Neural cell (in vitro differentiated cells): ENCODE measurements at regions not wholly inside any gene's neighbourhood (a gene's known extent, or its start where the extent isn't known, plus 50 kb on each side); places are given as distances from the start of the nearest gene placed in this dataset.

Experiments used
- H2AFZ ChIP-seq: fragments of 200-600, 300-800 bp; sonication (generic), shearing (Covaris generic); 2 replicates; pipeline ENCODE4 v1.6.0; 2014; ENCODE audit warnings: low read depth, mild to moderate bottlenecking, antibody characterized with exemption, low read length, moderate library complexity
- H3F3A ChIP-seq: fragments of 200-600 bp; shearing (Covaris generic); 2 replicates; pipeline ENCODE4 v1.6.1; 2016; ENCODE audit warnings: mild to moderate bottlenecking, moderate library complexity, mixed read lengths, antibody characterized with exemption, low read length; ENCODE audit not compliant: insufficient read depth, poor library complexity, severe bottlenecking
- H3K27ac ChIP-seq: fragments of 200-600, 300-800 bp; sonication (generic), shearing (Covaris generic); 2 replicates; pipeline ENCODE4 v1.5.1; 2014; ENCODE audit warnings: mild to moderate bottlenecking, low read length, moderate library complexity
- H3K27me3 ChIP-seq: fragments of 300-800, 200-600 bp; sonication (generic), shearing (Covaris generic); 2 replicates; pipeline ENCODE4 v1.6.0; 2014; ENCODE audit warnings: mild to moderate bottlenecking, low read depth, low read length, moderate library complexity; ENCODE audit not compliant: insufficient read depth
- H3K36me3 ChIP-seq: fragments of 300-800, 200-600 bp; sonication (generic), shearing (Covaris generic); 2 replicates; pipeline ENCODE4 v1.5.1; 2014; ENCODE audit warnings: mild to moderate bottlenecking, antibody characterized with exemption, low read length, moderate library complexity; ENCODE audit not compliant: insufficient read depth
- H3K4me2 ChIP-seq: fragments of 300-800, 200-600 bp; sonication (generic), shearing (Covaris generic); 2 replicates; pipeline ENCODE4 v1.6.0; 2014; ENCODE audit warnings: mild to moderate bottlenecking, low read length
- H3K4me3 ChIP-seq: fragments of 300-800, 200-600 bp; sonication (generic), shearing (Covaris generic); 2 replicates; pipeline ENCODE4 v1.5.1; 2014; ENCODE audit warnings: mild to moderate bottlenecking, low read length, moderate library complexity
- H3K79me2 ChIP-seq: fragments of 200-600 bp; shearing (Covaris generic); replicated peaks from 2 replicates; pipeline ENCODE4 v1.6.0; 2014; ENCODE audit warnings: mild to moderate bottlenecking, low read length, moderate library complexity; ENCODE audit not compliant: insufficient read depth
- H3K9ac ChIP-seq: fragments of 300-800, 200-600 bp; sonication (generic), shearing (Covaris generic); 2 replicates; pipeline ENCODE4 v1.6.1; 2016; ENCODE audit warnings: mild to moderate bottlenecking, low read length, mixed read lengths
- H3K9me2 ChIP-seq: fragments of 200-600 bp; shearing (Covaris generic); 2 replicates; pipeline ENCODE4 v1.6.1; 2016; ENCODE audit warnings: mild to moderate bottlenecking, low read length, mixed read lengths; ENCODE audit not compliant: insufficient read depth
- H3K9me3 ChIP-seq: fragments of 200-600, 300-800 bp; sonication (generic), shearing (Covaris generic); 2 replicates; pipeline ENCODE4 v1.6.1; 2016; ENCODE audit warnings: mild to moderate bottlenecking, mixed run types, low read length, moderate library complexity, mixed read lengths
- H4K20me1 ChIP-seq: fragments of 200-600 bp; shearing (Covaris generic); 2 replicates; pipeline ENCODE4 v1.6.1; 2016; ENCODE audit warnings: mild to moderate bottlenecking, mixed run types; ENCODE audit not compliant: insufficient read depth
- EP300 ChIP-seq: fragments of 450-650 bp; conservative IDR thresholded peaks from 2 replicates; pipeline ENCODE4 v1.6.1; 2014; ENCODE audit warnings: antibody characterized with exemption, mild to moderate bottlenecking, moderate library complexity; ENCODE audit not compliant: poor library complexity, severe bottlenecking
- EZH2 ChIP-seq: fragments of 200-600, 300-800 bp; shearing (Covaris generic), sonication (generic); IDR thresholded peaks from 2 replicates; pipeline ENCODE4 v1.6.1; 2014; ENCODE audit warnings: antibody characterized with exemption, low read length, borderline replicate concordance, mild to moderate bottlenecking; ENCODE audit not compliant: insufficient read depth, poor library complexity, severe bottlenecking
- MXI1 ChIP-seq: fragments of 450-650 bp; conservative IDR thresholded peaks from 2 replicates; pipeline ENCODE4 v1.6.1; 2014; ENCODE audit warnings: antibody characterized with exemption, mild to moderate bottlenecking; ENCODE audit not compliant: poor library complexity, severe bottlenecking
- POLR2AphosphoS5 ChIP-seq: IDR thresholded peaks from 2 replicates; pipeline ENCODE4 v1.6.1; 2012
- RAD21 ChIP-seq: fragments of 450-650 bp; conservative IDR thresholded peaks from 2 replicates; pipeline ENCODE4 v1.6.1; 2014; ENCODE audit warnings: antibody characterized with exemption, mild to moderate bottlenecking, moderate library complexity
- SMC3 ChIP-seq: fragments of 450-650 bp; conservative IDR thresholded peaks from 2 replicates; pipeline ENCODE4 v1.6.1; 2014; ENCODE audit warnings: antibody characterized with exemption, mild to moderate bottlenecking, moderate library complexity; ENCODE audit not compliant: poor library complexity
- TAF1 ChIP-seq: IDR thresholded peaks from 2 replicates; pipeline ENCODE4 v1.6.1; 2012; ENCODE audit warnings: low read depth
- TF ChIP-seq, protein P1 (sequence below): IDR thresholded peaks from 2 replicates; pipeline ENCODE4 v1.6.1; 2012; ENCODE audit warnings: borderline replicate concordance
- TF ChIP-seq, protein P2 (sequence below): fragments of 450-650 bp; IDR thresholded peaks from 2 replicates; pipeline ENCODE4 v1.5.1; 2014; ENCODE audit warnings: antibody characterized with exemption, mild to moderate bottlenecking, moderate library complexity; ENCODE audit not compliant: poor library complexity, severe bottlenecking

DNA sequence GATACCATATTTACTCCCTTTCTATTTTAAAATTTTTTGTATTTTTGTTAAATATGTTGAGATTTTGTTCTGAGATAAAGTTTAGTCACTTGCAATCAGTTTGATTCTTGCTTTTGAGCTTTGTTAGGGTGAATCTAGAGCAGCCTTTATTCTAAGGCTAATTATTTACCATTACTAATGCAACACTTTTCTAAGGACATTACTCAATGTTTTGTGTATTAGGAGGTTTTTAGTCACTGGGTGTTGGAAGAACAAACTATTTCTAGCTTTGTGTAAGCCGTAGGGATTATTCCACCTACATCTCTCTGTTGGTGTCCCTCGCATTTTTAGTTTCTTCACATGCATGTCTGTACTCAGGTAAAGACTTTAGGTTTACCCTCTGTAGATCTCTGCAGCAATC lies 379.5 kb upstream of the CD180 start:
- TF ChIP-seq EZH2, result no peak
- TF ChIP-seq SMC3, result no peak
- no peak for TF ChIP-seq EP300
- TF ChIP-seq MXI1, result no peak
- no peak for TF ChIP-seq RAD21
- TF ChIP-seq, protein P1, sequence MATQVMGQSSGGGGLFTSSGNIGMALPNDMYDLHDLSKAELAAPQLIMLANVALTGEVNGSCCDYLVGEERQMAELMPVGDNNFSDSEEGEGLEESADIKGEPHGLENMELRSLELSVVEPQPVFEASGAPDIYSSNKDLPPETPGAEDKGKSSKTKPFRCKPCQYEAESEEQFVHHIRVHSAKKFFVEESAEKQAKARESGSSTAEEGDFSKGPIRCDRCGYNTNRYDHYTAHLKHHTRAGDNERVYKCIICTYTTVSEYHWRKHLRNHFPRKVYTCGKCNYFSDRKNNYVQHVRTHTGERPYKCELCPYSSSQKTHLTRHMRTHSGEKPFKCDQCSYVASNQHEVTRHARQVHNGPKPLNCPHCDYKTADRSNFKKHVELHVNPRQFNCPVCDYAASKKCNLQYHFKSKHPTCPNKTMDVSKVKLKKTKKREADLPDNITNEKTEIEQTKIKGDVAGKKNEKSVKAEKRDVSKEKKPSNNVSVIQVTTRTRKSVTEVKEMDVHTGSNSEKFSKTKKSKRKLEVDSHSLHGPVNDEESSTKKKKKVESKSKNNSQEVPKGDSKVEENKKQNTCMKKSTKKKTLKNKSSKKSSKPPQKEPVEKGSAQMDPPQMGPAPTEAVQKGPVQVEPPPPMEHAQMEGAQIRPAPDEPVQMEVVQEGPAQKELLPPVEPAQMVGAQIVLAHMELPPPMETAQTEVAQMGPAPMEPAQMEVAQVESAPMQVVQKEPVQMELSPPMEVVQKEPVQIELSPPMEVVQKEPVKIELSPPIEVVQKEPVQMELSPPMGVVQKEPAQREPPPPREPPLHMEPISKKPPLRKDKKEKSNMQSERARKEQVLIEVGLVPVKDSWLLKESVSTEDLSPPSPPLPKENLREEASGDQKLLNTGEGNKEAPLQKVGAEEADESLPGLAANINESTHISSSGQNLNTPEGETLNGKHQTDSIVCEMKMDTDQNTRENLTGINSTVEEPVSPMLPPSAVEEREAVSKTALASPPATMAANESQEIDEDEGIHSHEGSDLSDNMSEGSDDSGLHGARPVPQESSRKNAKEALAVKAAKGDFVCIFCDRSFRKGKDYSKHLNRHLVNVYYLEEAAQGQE, result no peak
- TF ChIP-seq, protein P2, sequence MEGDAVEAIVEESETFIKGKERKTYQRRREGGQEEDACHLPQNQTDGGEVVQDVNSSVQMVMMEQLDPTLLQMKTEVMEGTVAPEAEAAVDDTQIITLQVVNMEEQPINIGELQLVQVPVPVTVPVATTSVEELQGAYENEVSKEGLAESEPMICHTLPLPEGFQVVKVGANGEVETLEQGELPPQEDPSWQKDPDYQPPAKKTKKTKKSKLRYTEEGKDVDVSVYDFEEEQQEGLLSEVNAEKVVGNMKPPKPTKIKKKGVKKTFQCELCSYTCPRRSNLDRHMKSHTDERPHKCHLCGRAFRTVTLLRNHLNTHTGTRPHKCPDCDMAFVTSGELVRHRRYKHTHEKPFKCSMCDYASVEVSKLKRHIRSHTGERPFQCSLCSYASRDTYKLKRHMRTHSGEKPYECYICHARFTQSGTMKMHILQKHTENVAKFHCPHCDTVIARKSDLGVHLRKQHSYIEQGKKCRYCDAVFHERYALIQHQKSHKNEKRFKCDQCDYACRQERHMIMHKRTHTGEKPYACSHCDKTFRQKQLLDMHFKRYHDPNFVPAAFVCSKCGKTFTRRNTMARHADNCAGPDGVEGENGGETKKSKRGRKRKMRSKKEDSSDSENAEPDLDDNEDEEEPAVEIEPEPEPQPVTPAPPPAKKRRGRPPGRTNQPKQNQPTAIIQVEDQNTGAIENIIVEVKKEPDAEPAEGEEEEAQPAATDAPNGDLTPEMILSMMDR, result no peak
- no peak for TF ChIP-seq POLR2AphosphoS5
- no peak for TF ChIP-seq TAF1
- H3K36me3 ChIP-seq, result no peaks in the 10 kb centered on the region
- no peak overlapping the region for H3K4me3 ChIP-seq
- H3K4me2 ChIP-seq, result no peak overlapping the region
- H3K27me3 ChIP-seq, result no peaks in the 10 kb centered on the region
- H3K9me2 ChIP-seq, result no peaks in the 10 kb centered on the region
- no peak overlapping the region for H2AFZ ChIP-seq
- H4K20me1 ChIP-seq, result no peaks in the 10 kb centered on the region
- H3K79me2 ChIP-seq, result no peaks in the 10 kb centered on the region
- no peak overlapping the region for H3K9ac ChIP-seq
- H3F3A ChIP-seq, result no peaks in the 10 kb centered on the region
- H3K9me3 ChIP-seq, result no peaks in the 10 kb centered on the region
- H3K27ac ChIP-seq, result no peak overlapping the region

DNA sequence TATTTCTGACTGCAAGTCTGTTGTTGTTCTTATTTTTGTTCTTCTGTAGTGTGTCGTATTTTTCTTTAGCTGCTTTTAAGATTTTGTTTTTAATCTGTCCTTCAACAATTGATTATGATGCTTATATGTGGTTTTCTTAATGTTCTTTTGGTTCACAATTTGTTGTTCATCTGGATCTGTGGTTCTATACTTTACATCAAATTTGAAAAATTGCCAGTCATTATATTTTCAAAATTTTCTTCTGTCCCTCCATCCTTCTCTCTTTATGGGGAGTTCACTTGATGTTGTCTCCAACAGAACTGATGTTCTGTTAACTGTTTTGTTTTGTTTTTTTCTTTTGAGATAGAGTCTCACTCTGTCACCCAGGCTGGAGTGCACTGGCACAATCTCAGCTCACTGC lies 378.5 kb upstream of the CD180 start:
- H4K20me1 ChIP-seq, result no peaks in the 10 kb centered on the region
- no peak overlapping the region for H2AFZ ChIP-seq
- H3K79me2 ChIP-seq, result no peaks in the 10 kb centered on the region
- no peaks in the 10 kb centered on the region for H3K9me2 ChIP-seq
- no peaks in the 10 kb centered on the region for H3F3A ChIP-seq
- no peak for TF ChIP-seq SMC3
- TF ChIP-seq, protein P1, result no peak
- H3K36me3 ChIP-seq, result no peaks in the 10 kb centered on the region
- H3K9ac ChIP-seq, result no peak overlapping the region
- H3K4me3 ChIP-seq, result no peak overlapping the region
- no peaks in the 10 kb centered on the region for H3K9me3 ChIP-seq
- H3K27me3 ChIP-seq, result no peaks in the 10 kb centered on the region
- no peak overlapping the region for H3K4me2 ChIP-seq
- no peak overlapping the region for H3K27ac ChIP-seq
